Liver (tissue), 8 donors: ENCODE measurements at regions not wholly inside any gene's neighbourhood (a gene's known extent, or its start where the extent isn't known, plus 50 kb on each side); places are given as distances from the start of the nearest gene placed in this dataset.

ENCODE experiments used
- DNase-seq: peaks from one replicate; pipeline ENCODE4 v3.0.0-alpha.2; 2017; ENCODE audit warnings: low spot score
- H3K27ac ChIP-seq, 2 donors: one replicate each; pipeline ENCODE4 v1.7.0; 2013; ENCODE audit warnings: inconsistent platforms in 2 of 2, low read length in 2 of 2, control low read depth in 1 of 2, low read depth in 1 of 2, mild to moderate bottlenecking in 1 of 2
- H3K27me3 ChIP-seq, 4 donors: one replicate each; pipeline versions ENCODE4 v1.6.1 to v1.7.0; 2013; ENCODE audit warnings: low read length in 3 of 4, inconsistent platforms in 1 of 4, mild to moderate bottlenecking in 1 of 4, moderate library complexity in 1 of 4; ENCODE audit not compliant: control insufficient read depth in 4 of 4, insufficient read depth in 4 of 4
- H3K36me3 ChIP-seq, 4 donors: one replicate each; pipeline versions ENCODE4 v1.6.1 to v1.7.0; 2013; ENCODE audit warnings: low read length in 3 of 4, mild to moderate bottlenecking in 3 of 4, low read depth in 1 of 4, moderate library complexity in 1 of 4; ENCODE audit not compliant: control insufficient read depth in 4 of 4, insufficient read depth in 3 of 4
- H3K4me1 ChIP-seq, 4 donors: one replicate each; pipeline versions ENCODE4 v1.6.1 to v1.7.0; 2013; ENCODE audit warnings: low read length in 3 of 4, mild to moderate bottlenecking in 3 of 4, moderate library complexity in 1 of 4; ENCODE audit not compliant: control insufficient read depth in 4 of 4, insufficient read depth in 4 of 4
- H3K4me3 ChIP-seq, 3 donors: one replicate each; pipeline versions ENCODE4 v1.6.1 to v1.7.0; 2013; ENCODE audit warnings: low read length in 3 of 3, control low read depth in 1 of 3, low read depth in 1 of 3, mild to moderate bottlenecking in 1 of 3
- H3K9ac ChIP-seq, 2 donors: one replicate each; pipeline ENCODE4 v1.7.0; 2013; ENCODE audit warnings: low read length in 2 of 2, mild to moderate bottlenecking in 2 of 2, moderate library complexity in 2 of 2, control low read depth in 1 of 2, low read depth in 1 of 2
- H3K9me3 ChIP-seq, 4 donors: one replicate each; pipeline versions ENCODE4 v1.6.1 to v1.7.0; 2013; ENCODE audit warnings: low read length in 3 of 4; ENCODE audit not compliant: control insufficient read depth in 4 of 4
- ATF3 ChIP-seq: IDR thresholded peaks from 2 replicates; pipeline ENCODE4 v1.6.1; 2016; ENCODE audit warnings: antibody characterized with exemption
- CTCF ChIP-seq: fragments of 150-350 bp; IDR thresholded peaks from 2 replicates; pipeline ENCODE4 v1.5.1; 2017; ENCODE audit warnings: improper control_type of control experiment, low read depth, low read length; ENCODE audit not compliant: missing input control
- EGR1 ChIP-seq, 2 donors: IDR thresholded peaks; 2 replicates each; pipeline ENCODE4 v1.6.1; 2016 to 2018; ENCODE audit warnings: antibody characterized with exemption in 2 of 2, low read depth in 2 of 2
- FOXA2 ChIP-seq: IDR thresholded peaks from 2 replicates; pipeline ENCODE4 v1.6.1; 2016; ENCODE audit warnings: antibody characterized with exemption
- GABPA ChIP-seq, 2 donors: IDR thresholded peaks in 1 of 2; conservative IDR thresholded peaks in 1 of 2; 2 replicates each; pipeline ENCODE4 v1.6.1; 2016; ENCODE audit warnings: antibody characterized with exemption in 2 of 2, mild to moderate bottlenecking in 1 of 2, moderate library complexity in 1 of 2
- HNF4A ChIP-seq, 2 donors: conservative IDR thresholded peaks; 2 replicates each; pipeline ENCODE4 v1.6.1; 2016; ENCODE audit warnings: antibody characterized with exemption in 2 of 2, mild to moderate bottlenecking in 2 of 2
- JUND ChIP-seq, 2 donors: IDR thresholded peaks; 2 replicates each; pipeline ENCODE4 v1.6.1; 2016; ENCODE audit warnings: antibody characterized with exemption in 2 of 2
- NR2F2 ChIP-seq: IDR thresholded peaks from 2 replicates; pipeline ENCODE4 v1.6.1; 2016; ENCODE audit warnings: antibody characterized with exemption
- REST ChIP-seq: IDR thresholded peaks from 2 replicates; pipeline ENCODE4 v1.6.1; 2016; ENCODE audit warnings: antibody characterized with exemption, mild to moderate bottlenecking
- RXRA ChIP-seq, 2 donors: IDR thresholded peaks; 2 replicates each; pipeline ENCODE4 v1.6.1; 2017 to 2018; ENCODE audit warnings: antibody characterized with exemption in 2 of 2, mild to moderate bottlenecking in 1 of 2
- SP1 ChIP-seq: IDR thresholded peaks from 2 replicates; pipeline ENCODE4 v1.6.1; 2018; ENCODE audit warnings: antibody characterized with exemption, mild to moderate bottlenecking
- YY1 ChIP-seq: IDR thresholded peaks from 2 replicates; pipeline ENCODE4 v1.6.1; 2016; ENCODE audit warnings: antibody characterized with exemption, mild to moderate bottlenecking
- WGBS: extraction: QIAGEN DNeasy Blood & Tissue Kit; methylation state at CpG from one replicate; pipeline ENCODE4 v1.1.7; 2013; 5-methylcytosine and 5-hydroxymethylcytosine counted together
- donor health status: healthy.
- donor health status: healthy.
- donor health status: healthy.
- donor health status: healthy.
- donor health status: healthy.

GRCh38 chr1:157203166-157203565, 65.0 kb upstream of the ETV3 start (continued):
- TF ChIP-seq CTCF: no peak

GRCh38 chr1:157202331-157202730, 64.1 kb upstream of the ETV3 start:
- no peak overlapping the region for H3K4me3 ChIP-seq
- DNase-seq: no peak
- no peaks in the 10 kb centered on the region for H3K4me1 ChIP-seq
- TF ChIP-seq YY1 (no peak), HNF4A (conservative IDR thresholded peaks at IDR 0.05) (no peak), SP1 (no peak), CTCF (no peak), FOXA2 (no peak), REST (no peak), JUND (IDR thresholded peaks at IDR 0.05) (no peak), EGR1 (IDR thresholded peaks at IDR 0.05; ENCODE audit: low read depth in 2 of 2) (no peak), NR2F2 (no peak), RXRA (IDR thresholded peaks at IDR 0.05) (no peak), GABPA (IDR thresholded peaks at IDR 0.05 in 1 of 2, conservative IDR thresholded peaks at IDR 0.05 in 1 of 2) (no peak)
- no peaks in the 10 kb centered on the region for H3K9me3 ChIP-seq
- no peak overlapping the region for H3K9ac ChIP-seq
- H3K27ac ChIP-seq: no peak overlapping the region
- H3K27me3 ChIP-seq: no peaks in the 10 kb centered on the region
- H3K36me3 ChIP-seq: no peaks in the 10 kb centered on the region
- WGBS: 84% methylated on average over 5 of the region's 5 CpGs

GRCh38 chr1:157201767-157202166, 63.6 kb upstream of the ETV3 start:
- Histone ChIP-seq H3K27me3 (no peaks in the 10 kb centered on the region), H3K9me3 (no peaks in the 10 kb centered on the region), H3K4me1 (no peaks in the 10 kb centered on the region), H3K36me3 (no peaks in the 10 kb centered on the region), H3K4me3 (no peak overlapping the region), H3K9ac (no peak overlapping the region), H3K27ac (no peak overlapping the region)
- TF ChIP-seq ATF3: no peak
- TF ChIP-seq CTCF: no peak
- TF ChIP-seq SP1: no peak
- DNase-seq: no peak
- 82% methylated on average over 4 of the region's 4 CpGs for WGBS
